ENCODE measurements at regions not wholly inside any gene's neighbourhood (a gene's known extent, or its start where the extent isn't known, plus 50 kb on each side); places are given as distances from the start of the nearest gene placed in this dataset.

GRCh38 chr11:27907530-27907929, 200.4 kb downstream of the KIF18A start:
- TF ChIP-seq CTCF (IDR thresholded peaks at IDR 0.05): no peak
- TF ChIP-seq ZFX (IDR thresholded peaks at IDR 0.05; ENCODE audit: borderline replicate concordance): no peak
- H3K27ac ChIP-seq: no peak overlapping the region

- no peak for TF ChIP-seq CTCF (IDR thresholded peaks at IDR 0.05)
- TF ChIP-seq ZFX (IDR thresholded peaks at IDR 0.05; ENCODE audit: borderline replicate concordance): no peak
Observed at GRCh38 chr11:27907091-27907490, 200.9 kb downstream of the KIF18A start.

GRCh38 chr11:27904358-27905055, 203.4 kb downstream of the KIF18A start:
- no peak overlapping the region for H3K27ac ChIP-seq
- TF ChIP-seq ZFX (IDR thresholded peaks at IDR 0.05; ENCODE audit: borderline replicate concordance) (no peak), CTCF (IDR thresholded peaks at IDR 0.05) (no peak)

More at GRCh38 chr11:27907091-27907490, 200.9 kb downstream of the KIF18A start:
- no peak overlapping the region for H3K27ac ChIP-seq

- H3K27ac ChIP-seq: no peak overlapping the region
- TF ChIP-seq CTCF (IDR thresholded peaks at IDR 0.05): no peak
- TF ChIP-seq ZFX (IDR thresholded peaks at IDR 0.05; ENCODE audit: borderline replicate concordance): no peak
Observed at GRCh38 chr11:27902981-27903624, 202.8 kb upstream of the BDNF start.

- TF ChIP-seq CTCF (IDR thresholded peaks at IDR 0.05) (no peak), ZFX (IDR thresholded peaks at IDR 0.05; ENCODE audit: borderline replicate concordance) (no peak)
- no peak overlapping the region for H3K27ac ChIP-seq
Observed at GRCh38 chr11:27898166-27898565, 197.9 kb upstream of the BDNF start.

- no peak for TF ChIP-seq CTCF (IDR thresholded peaks at IDR 0.05)
- no peak for TF ChIP-seq ZFX (IDR thresholded peaks at IDR 0.05; ENCODE audit: borderline replicate concordance)
- H3K27ac ChIP-seq: no peak overlapping the region
Observed at GRCh38 chr11:27896096-27896495, 195.8 kb upstream of the BDNF start.

- H3K27ac ChIP-seq: no peak overlapping the region
- TF ChIP-seq CTCF (IDR thresholded peaks at IDR 0.05) (no peak), ZFX (IDR thresholded peaks at IDR 0.05; ENCODE audit: borderline replicate concordance) (no peak)
Observed at GRCh38 chr11:27894552-27894951, 194.3 kb upstream of the BDNF start.
